GM12801 (cell line): ENCODE measurements at regions not wholly inside any gene's neighbourhood (a gene's known extent, or its start where the extent isn't known, plus 50 kb on each side); places are given as distances from the start of the nearest gene placed in this dataset.

Experiments
- CTCF ChIP-seq: IDR thresholded peaks from one replicate; pipeline ENCODE4 v1.5.1; 2011; ENCODE audit warnings: control low read depth; ENCODE audit not compliant: insufficient read length; ENCODE audit errors: extremely low read depth

- no peak for TF ChIP-seq CTCF
Measured at GRCh38 chr12:127533353-127533752, 733.6 kb upstream of the TMEM132C start.

GRCh38 chr12:127536833-127537428 lies 730.0 kb upstream of the TMEM132C start:
- TF ChIP-seq CTCF, result no peak

DNA sequence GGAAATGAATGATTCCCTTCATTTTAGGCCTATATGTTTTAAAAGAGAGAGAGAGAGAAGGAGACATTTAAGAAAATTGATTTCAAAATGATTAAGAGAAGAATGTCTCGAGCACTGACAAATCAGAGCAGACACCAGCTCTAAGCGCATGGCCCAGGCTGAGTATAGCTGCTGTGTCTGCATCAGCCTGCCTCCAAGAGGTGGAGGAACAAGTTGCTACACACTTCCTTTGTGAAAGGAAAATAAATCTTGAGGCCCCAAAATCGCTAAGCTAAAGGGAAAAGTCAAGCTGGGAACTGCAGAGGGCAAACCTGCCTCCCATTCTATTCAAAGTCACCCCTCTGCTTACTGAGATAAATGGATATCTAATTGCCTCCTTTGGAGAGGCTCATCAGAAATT lies 728.7 kb upstream of the TMEM132C start:
- no peak for TF ChIP-seq CTCF

DNA sequence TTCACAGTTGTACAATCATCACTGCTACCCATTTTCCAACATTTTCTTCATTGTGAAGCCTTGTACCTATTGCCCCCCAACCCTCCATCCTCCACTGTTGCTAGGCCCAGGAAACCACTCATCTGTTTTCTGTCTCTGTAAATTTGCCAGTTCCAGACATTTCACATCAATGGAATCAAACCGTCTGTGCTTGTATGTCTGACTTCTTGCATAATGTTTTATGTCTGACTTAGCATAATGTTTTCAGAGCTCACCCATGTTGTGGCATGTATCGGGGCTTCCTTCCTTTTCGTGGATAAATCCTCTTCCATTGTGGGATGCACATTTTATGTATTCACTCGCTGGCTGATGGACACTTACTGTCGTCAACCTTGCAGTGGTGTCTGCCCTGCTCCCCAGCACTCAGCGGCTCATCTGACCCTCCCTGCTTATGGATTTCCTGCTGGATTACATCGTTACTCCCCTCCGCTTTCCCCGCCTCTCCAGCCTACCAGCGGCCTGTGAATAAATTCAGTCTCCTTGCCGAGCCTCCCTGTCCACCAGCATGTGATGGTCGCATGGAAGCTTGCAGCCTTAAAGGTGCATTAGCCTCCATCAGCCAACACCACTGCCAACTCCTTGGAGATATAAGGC lies 727.6 kb upstream of the TMEM132C start:
- no peak for TF ChIP-seq CTCF

GRCh38 chr12:127542391-127542790 lies 724.6 kb upstream of the TMEM132C start:
- no peak for TF ChIP-seq CTCF

GRCh38 chr12:127542931-127543330 lies 724.0 kb upstream of the TMEM132C start:
- TF ChIP-seq CTCF, result no peak

GRCh38 chr12:127546721-127547505 lies 720.1 kb upstream of the TMEM132C start:
- TF ChIP-seq CTCF, result no peak
